VCaP (cell line): ENCODE measurements at regions not wholly inside any gene's neighbourhood (a gene's known extent, or its start where the extent isn't known, plus 50 kb on each side); places are given as distances from the start of the nearest gene placed in this dataset.

Experiments
- H3K27ac ChIP-seq: fragments of 450-650 bp; 2 replicates; pipeline ENCODE4 v1.5.1; 2017
- TF ChIP-seq, protein P1 (sequence below): fragments of 450-650 bp; conservative IDR thresholded peaks from 2 replicates; pipeline ENCODE4 v1.5.1; 2017; ENCODE audit warnings: mild to moderate bottlenecking, moderate library complexity

- H3K27ac ChIP-seq = no peak overlapping the region
- TF ChIP-seq, protein P1, sequence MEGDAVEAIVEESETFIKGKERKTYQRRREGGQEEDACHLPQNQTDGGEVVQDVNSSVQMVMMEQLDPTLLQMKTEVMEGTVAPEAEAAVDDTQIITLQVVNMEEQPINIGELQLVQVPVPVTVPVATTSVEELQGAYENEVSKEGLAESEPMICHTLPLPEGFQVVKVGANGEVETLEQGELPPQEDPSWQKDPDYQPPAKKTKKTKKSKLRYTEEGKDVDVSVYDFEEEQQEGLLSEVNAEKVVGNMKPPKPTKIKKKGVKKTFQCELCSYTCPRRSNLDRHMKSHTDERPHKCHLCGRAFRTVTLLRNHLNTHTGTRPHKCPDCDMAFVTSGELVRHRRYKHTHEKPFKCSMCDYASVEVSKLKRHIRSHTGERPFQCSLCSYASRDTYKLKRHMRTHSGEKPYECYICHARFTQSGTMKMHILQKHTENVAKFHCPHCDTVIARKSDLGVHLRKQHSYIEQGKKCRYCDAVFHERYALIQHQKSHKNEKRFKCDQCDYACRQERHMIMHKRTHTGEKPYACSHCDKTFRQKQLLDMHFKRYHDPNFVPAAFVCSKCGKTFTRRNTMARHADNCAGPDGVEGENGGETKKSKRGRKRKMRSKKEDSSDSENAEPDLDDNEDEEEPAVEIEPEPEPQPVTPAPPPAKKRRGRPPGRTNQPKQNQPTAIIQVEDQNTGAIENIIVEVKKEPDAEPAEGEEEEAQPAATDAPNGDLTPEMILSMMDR = no peak
Measured at GRCh38 chrX:22389556-22390179, 117.0 kb downstream of the CBLL2 start.

DNA sequence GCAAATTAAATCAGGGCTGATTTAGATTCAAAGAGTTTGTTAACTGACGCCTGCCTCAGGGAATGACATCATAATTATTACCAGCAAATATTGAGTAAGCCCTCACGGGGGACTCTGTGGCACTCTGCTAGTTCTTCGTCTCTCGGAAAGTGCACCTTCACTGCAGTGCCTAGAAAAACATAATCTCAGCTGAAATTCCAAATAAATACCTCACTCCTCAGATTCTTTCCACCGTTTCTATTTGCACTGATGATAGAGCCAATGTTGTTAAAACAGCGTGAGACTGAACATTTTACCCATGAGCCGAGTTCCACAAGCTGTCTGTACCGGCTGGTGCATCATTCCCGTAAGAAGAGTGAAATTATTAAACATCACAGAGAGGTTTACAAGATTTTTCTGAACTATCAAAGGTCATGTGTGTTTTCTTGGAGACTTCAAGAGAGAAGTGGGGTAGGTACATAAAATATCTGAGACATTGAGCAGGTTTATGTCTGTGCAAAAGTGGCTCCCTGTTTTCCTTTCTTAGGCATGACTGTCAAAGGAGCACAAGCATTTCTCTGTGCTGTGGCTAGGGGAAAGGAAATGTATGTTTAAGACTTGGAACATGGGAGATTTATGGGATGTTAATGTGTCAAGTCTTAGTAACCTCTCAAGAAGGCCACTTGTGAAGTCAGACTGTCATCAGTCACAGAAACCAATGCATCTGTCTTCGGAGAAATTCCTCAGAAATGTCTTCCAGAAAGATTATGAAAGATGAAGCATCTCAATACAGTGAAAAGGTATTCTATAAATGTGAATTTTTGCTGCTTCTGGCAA, 119.6 kb downstream of the CBLL2 start:
- TF ChIP-seq, protein P1 = no peak
- H3K27ac ChIP-seq = no peak overlapping the region

DNA sequence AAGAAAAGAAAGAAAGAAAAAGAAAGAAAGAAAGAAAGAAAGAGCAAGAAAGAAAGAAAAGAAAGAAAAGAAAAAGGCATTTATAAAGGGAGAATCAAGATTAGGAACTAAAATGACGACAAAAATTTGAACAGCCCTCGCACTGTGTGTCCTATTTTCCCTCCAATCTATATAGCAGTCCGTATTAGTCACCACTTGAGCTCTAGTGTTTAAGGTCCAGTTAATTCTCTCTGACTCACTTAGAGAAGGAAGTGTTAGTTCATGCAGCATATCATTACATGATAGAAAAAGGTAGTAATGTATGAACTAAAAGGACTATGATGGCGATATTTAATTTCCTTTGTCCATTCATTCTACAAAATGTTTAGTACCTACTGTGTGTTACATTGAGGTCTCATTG, 122.7 kb downstream of the CBLL2 start:
- TF ChIP-seq, protein P1 = no peak
- H3K27ac ChIP-seq = no peak overlapping the region

- H3K27ac ChIP-seq = no peak overlapping the region
- TF ChIP-seq, protein P1 = no peak
Measured at GRCh38 chrX:22396408-22396807, 123.7 kb downstream of the CBLL2 start.

DNA sequence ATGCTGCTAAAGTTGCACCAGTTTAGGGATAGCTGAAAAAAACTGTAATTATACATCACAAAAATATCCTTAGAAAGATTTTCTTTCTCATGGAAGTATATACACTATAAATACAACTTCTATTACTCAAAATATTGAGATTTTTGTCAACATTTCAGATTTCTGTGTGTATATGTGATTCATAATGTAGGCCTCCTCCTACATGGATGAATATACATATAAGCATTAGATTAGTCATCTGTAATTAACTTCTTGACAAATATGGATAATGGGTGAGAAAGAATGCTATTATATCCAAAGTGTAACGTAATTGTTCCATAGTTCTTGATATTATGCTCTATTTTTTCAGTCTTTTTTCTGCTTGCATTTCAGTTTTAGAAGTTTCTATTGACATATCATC, 124.9 kb downstream of the CBLL2 start:
- no peak overlapping the region for H3K27ac ChIP-seq

GRCh38 chrX:22399437-22400192, 126.9 kb downstream of the CBLL2 start:
- no peak overlapping the region for H3K27ac ChIP-seq
- TF ChIP-seq, protein P1 = no peak

More for the DNA sequence above, 124.9 kb downstream of the CBLL2 start:
- TF ChIP-seq, protein P1 = no peak

DNA sequence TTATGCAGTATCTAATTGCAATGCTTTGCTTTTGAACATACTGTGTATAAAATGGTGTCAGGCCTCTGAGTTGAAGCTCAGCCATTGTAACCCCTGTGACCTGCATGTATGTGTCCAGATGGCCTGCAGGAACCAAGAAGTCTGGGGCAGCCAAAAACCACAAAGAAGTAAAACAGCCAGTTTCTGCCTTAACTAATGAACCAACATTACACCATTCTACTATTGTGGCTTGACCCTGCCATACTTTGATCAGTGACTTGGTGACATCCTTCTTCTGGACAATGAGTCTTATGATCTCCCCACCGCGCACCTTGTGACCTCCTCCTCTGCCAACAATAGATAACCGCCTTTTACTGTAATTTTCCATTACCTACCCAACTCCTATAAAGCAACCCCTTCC, 131.6 kb downstream of the CBLL2 start:
- TF ChIP-seq, protein P1 = no peak
- no peak overlapping the region for H3K27ac ChIP-seq
